ENCODE measurements at regions not wholly inside any gene's neighbourhood (a gene's known extent, or its start where the extent isn't known, plus 50 kb on each side); places are given as distances from the start of the nearest gene placed in this dataset.

- TF ChIP-seq, protein P1, sequence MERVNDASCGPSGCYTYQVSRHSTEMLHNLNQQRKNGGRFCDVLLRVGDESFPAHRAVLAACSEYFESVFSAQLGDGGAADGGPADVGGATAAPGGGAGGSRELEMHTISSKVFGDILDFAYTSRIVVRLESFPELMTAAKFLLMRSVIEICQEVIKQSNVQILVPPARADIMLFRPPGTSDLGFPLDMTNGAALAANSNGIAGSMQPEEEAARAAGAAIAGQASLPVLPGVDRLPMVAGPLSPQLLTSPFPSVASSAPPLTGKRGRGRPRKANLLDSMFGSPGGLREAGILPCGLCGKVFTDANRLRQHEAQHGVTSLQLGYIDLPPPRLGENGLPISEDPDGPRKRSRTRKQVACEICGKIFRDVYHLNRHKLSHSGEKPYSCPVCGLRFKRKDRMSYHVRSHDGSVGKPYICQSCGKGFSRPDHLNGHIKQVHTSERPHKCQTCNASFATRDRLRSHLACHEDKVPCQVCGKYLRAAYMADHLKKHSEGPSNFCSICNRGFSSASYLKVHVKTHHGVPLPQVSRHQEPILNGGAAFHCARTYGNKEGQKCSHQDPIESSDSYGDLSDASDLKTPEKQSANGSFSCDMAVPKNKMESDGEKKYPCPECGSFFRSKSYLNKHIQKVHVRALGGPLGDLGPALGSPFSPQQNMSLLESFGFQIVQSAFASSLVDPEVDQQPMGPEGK (CRISPR knock-in tag; IDR thresholded peaks at IDR 0.05; ENCODE audit: borderline replicate concordance) = no peak
- TF ChIP-seq OSR1 (CRISPR knock-in tag; IDR thresholded peaks at IDR 0.05) = no peak
Measured at GRCh38 chr4:56255820-56256219, 131.5 kb downstream of the AASDH start.
